K562 (cell line): ENCODE measurements at regions not wholly inside any gene's neighbourhood (a gene's known extent, or its start where the extent isn't known, plus 50 kb on each side); places are given as distances from the start of the nearest gene placed in this dataset.

Source experiments
- ATAC-seq: fragments of 200-7000 bp; cut with Tn5 transposase; 3 replicates; pipeline ENCODE4 v1.9.1; 2020; ENCODE audit warnings: moderate library complexity
- BruUV-seq: library from RNA; stranded (reverse); fragments of 400-500 nt; replicated peaks from 2 replicates; lab custom pipeline; 2021; lab: Mats Ljungman, UMichigan
- CTCF ChIA-PET: fragments of 300-600 bp; formaldehyde crosslinking; extraction: SDS; loops from one replicate; lab custom pipeline; 2021; ENCODE audit warnings: low intra/inter-chr PET ratio; lab: Yijun Ruan, JAX
- POLR2A ChIA-PET: fragments of 300-600, 350-650 bp; sonication (Branson Sonifier 250); formaldehyde crosslinking; extraction: SDS; loops from one replicate; lab custom pipeline; 2021; ENCODE audit warnings: antibody characterized with exemption, inconsistent platforms; lab: Yijun Ruan, JAX
- DNase-seq, 4 experiments: peaks; one replicate each; pipeline versions ENCODE4 v3.0.0 to v3.0.0-alpha.2; 2011 to 2018; ENCODE audit warnings: low spot score in 3 of 4, mixed read lengths in 3 of 4; ENCODE audit errors: extremely low read depth in 1 of 4
- FAIRE-seq: peaks from 2 replicates; lab custom pipeline; 2011; peaks lifted over from hg19 to GRCh38; lab: Jason Lieb, UNC
- H2AFZ ChIP-seq: 2 replicates; pipeline ENCODE4 v1.6.0; 2011; ENCODE audit warnings: low read depth, low read length, control low read depth, inconsistent platforms
- H3K27ac ChIP-seq: fragments of 200-600 bp; 3 replicates; pipeline ENCODE4 v1.8.0; 2011; ENCODE audit warnings: low read depth, mild to moderate bottlenecking, control low read depth, inconsistent platforms, low read length, moderate library complexity, mixed read lengths; ENCODE audit errors: extremely low read depth
- H3K27me3 ChIP-seq, 2 experiments: fragments of 300-600 bp in 1 of 2; 2 replicates in 1 of 2; 3 replicates in 1 of 2; pipeline versions ENCODE4 v1.6.0 to v1.8.0; 2011; ENCODE audit warnings: inconsistent platforms in 2 of 2, low read length in 2 of 2, mild to moderate bottlenecking in 1 of 2, mixed read lengths in 1 of 2, moderate library complexity in 1 of 2; ENCODE audit not compliant: control insufficient read depth in 2 of 2, insufficient read depth in 2 of 2
- H3K36me3 ChIP-seq: fragments of 300-600 bp; 3 replicates; pipeline ENCODE4 v1.8.0; 2011; ENCODE audit warnings: mild to moderate bottlenecking, low read length, inconsistent platforms; ENCODE audit not compliant: control insufficient read depth, insufficient read depth
- H3K4me1 ChIP-seq, 2 experiments: fragments of 200-600 bp in 1 of 2; replicated peaks in 1 of 2; 2 replicates in 1 of 2; 3 replicates in 1 of 2; pipeline versions ENCODE4 v1.5.1 to v1.8.0; 2011; ENCODE audit warnings: inconsistent platforms in 2 of 2, low read length in 2 of 2, mild to moderate bottlenecking in 1 of 2, mixed read lengths in 1 of 2, moderate library complexity in 1 of 2; ENCODE audit not compliant: control insufficient read depth in 2 of 2, insufficient read depth in 2 of 2
- H3K4me2 ChIP-seq: 2 replicates; pipeline ENCODE4 v1.6.1; 2011; ENCODE audit warnings: low read length, control low read depth, inconsistent platforms, mixed read lengths; ENCODE audit not compliant: insufficient read depth
- H3K4me3 ChIP-seq: fragments of 200-600 bp; sonication (generic), shearing (Covaris generic); 2 replicates; pipeline ENCODE4 v1.5.1; 2016; ENCODE audit warnings: control low read depth, inconsistent platforms
- H3K79me2 ChIP-seq: fragments of 200-600 bp; 3 replicates; pipeline ENCODE4 v1.8.0; 2011; ENCODE audit warnings: low read length, inconsistent platforms; ENCODE audit not compliant: control insufficient read depth, insufficient read depth
- H3K9ac ChIP-seq, 2 experiments: 2 replicates each; pipeline versions ENCODE4 v1.6.0 to v1.6.1; 2011; ENCODE audit warnings: low read depth in 2 of 2, low read length in 2 of 2, control low read depth in 1 of 2, inconsistent platforms in 1 of 2, mild to moderate bottlenecking in 1 of 2, mixed read lengths in 1 of 2; ENCODE audit not compliant: insufficient read depth in 1 of 2
- H3K9me1 ChIP-seq: one replicate; pipeline ENCODE4 v1.6.0; 2011; ENCODE audit warnings: inconsistent platforms, mild to moderate bottlenecking, low read length, moderate library complexity; ENCODE audit not compliant: control insufficient read depth, insufficient read depth
- H3K9me3 ChIP-seq: replicated peaks from 2 replicates; pipeline ENCODE4 v1.5.1; 2011; ENCODE audit warnings: low read depth, low read length, inconsistent platforms; ENCODE audit not compliant: control insufficient read depth, insufficient read depth
- H4K20me1 ChIP-seq: replicated peaks from 2 replicates; pipeline ENCODE4 v1.6.1; 2011; ENCODE audit warnings: low read length, inconsistent platforms, mixed read lengths; ENCODE audit not compliant: control insufficient read depth, insufficient read depth
- CHD7 ChIP-seq: fragments of 200-600 bp; sonication (generic); IDR thresholded peaks from one replicate; pipeline ENCODE4 v1.6.1; 2012; ENCODE audit warnings: mild to moderate bottlenecking, low read depth, low read length, inconsistent platforms
- ETV6 ChIP-seq, 3 experiments: fragments of 150-350 bp in 1 of 3; sonication (generic) in 1 of 3; formaldehyde crosslinking in 1 of 3; IDR thresholded peaks; 2 replicates each; pipeline versions ENCODE4 v1.6.1 to v1.8.0; 2014 to 2022; ENCODE audit warnings: borderline replicate concordance in 2 of 3, low read depth in 2 of 3, antibody characterized with exemption in 1 of 3, low read length in 1 of 3, mild to moderate bottlenecking in 1 of 3, missing genetic modification reagents in 1 of 3
- FOS ChIP-seq: IDR thresholded peaks from 3 replicates; pipeline ENCODE4 v1.6.1; 2011; ENCODE audit not compliant: insufficient read length; ENCODE audit errors: extremely low read depth
- KDM4B ChIP-seq, 2 experiments: fragments of 450-650 bp in 1 of 2; sonication (generic) in 1 of 2; IDR thresholded peaks; 2 replicates each; pipeline ENCODE4 v1.6.1; 2016 to 2017; ENCODE audit warnings: borderline replicate concordance in 2 of 2, antibody characterized with exemption in 1 of 2, low read depth in 1 of 2, mild to moderate bottlenecking in 1 of 2
- PKNOX1 ChIP-seq: fragments of 450-650 bp; IDR thresholded peaks from 2 replicates; pipeline ENCODE4 v1.6.1; 2016
- ZFP1 ChIP-seq: fragments of 450-650 bp; formaldehyde crosslinking; IDR thresholded peaks from 2 replicates; pipeline ENCODE4 v1.4.0; 2020; ENCODE audit warnings: mild to moderate bottlenecking, mixed read lengths
- ZNF232 ChIP-seq: sonication (generic); formaldehyde crosslinking; IDR thresholded peaks from 2 replicates; pipeline ENCODE4 v1.8.0; 2022; ENCODE audit warnings: mild to moderate bottlenecking, missing genetic modification reagents
- ZNF707 ChIP-seq: fragments of 250-450 bp; sonication (Bioruptor Pico); conservative IDR thresholded peaks from 2 replicates; pipeline ENCODE4 v1.8.0; 2022; ENCODE audit warnings: inconsistent platforms, mild to moderate bottlenecking, moderate library complexity
- ZNF785 ChIP-seq: fragments of 250-450 bp; sonication (Bioruptor Pico); IDR thresholded peaks from 2 replicates; pipeline ENCODE4 v1.4.0; 2020; ENCODE audit warnings: mild to moderate bottlenecking
- WGBS: fragments of 100-300 bp; shearing (Covaris generic); methylation state at CpG from one replicate; pipeline ENCODE4 v1.1.6; 2016; ENCODE audit warnings: low coverage, mixed read lengths; ENCODE audit not compliant: insufficient coverage; ENCODE audit errors: missing lambda C conversion rate; 5-methylcytosine and 5-hydroxymethylcytosine counted together
- in situ Hi-C: fragments of 300-500 bp; cut with MboI; formaldehyde crosslinking; loops from 4 replicates; pipeline ENCODE4 v1.15.0; 2018; ENCODE audit warnings: inconsistent platforms, mixed read lengths
- intact Hi-C: fragments of 100-400 bp; cut with micrococcal nuclease; formaldehyde crosslinking; loops from 2 replicates; pipeline ENCODE4 v1.14.2; 2022

GRCh38 chr5:164187785-164188184, 682.4 kb downstream of the MAT2B start:
- BruUV-seq = no TSS peak
- Histone ChIP-seq H3K27ac (no peak overlapping the region), H3K4me1 (no peaks in the 10 kb centered on the region), H4K20me1 (no peaks in the 10 kb centered on the region), H3K4me3 (no peak overlapping the region), H3K9ac (no peak overlapping the region), H3K79me2 (no peaks in the 10 kb centered on the region), H3K4me2 (no peak overlapping the region), H2AFZ (no peak overlapping the region), H3K9me1 (no peaks in the 10 kb centered on the region), H3K36me3 (no peaks in the 10 kb centered on the region), H3K27me3 (no peaks in the 10 kb centered on the region), H3K9me3 (no peaks in the 10 kb centered on the region)
- DNase-seq = no peak
- in situ Hi-C loops (no loop called here), intact Hi-C loops (no loop called here)
- ChIA-PET CTCF (no interaction called here), POLR2A (no interaction called here)
- no peak for ATAC-seq
- no peak for FAIRE-seq
- WGBS = 7% methylated on average over 2 of the region's 2 CpGs
- no peak for TF ChIP-seq ZNF785 (CRISPR knock-in tag)
- TF ChIP-seq ZNF707 (CRISPR knock-in tag) = no peak
- TF ChIP-seq ZFP1 (CRISPR knock-in tag) = no peak
- no peak for TF ChIP-seq ETV6 (IDR thresholded peaks at IDR 0.05; ENCODE audit: borderline replicate concordance in 1 of 2, low read depth in 2 of 2, low read length in 1 of 2)
- TF ChIP-seq ETV6 (CRISPR knock-in tag; IDR thresholded peaks at IDR 0.05; ENCODE audit: borderline replicate concordance) = no peak
- no peak for TF ChIP-seq CHD7
- TF ChIP-seq ZNF232 (CRISPR knock-in tag) = no peak
- TF ChIP-seq KDM4B (IDR thresholded peaks at IDR 0.05; ENCODE audit: borderline replicate concordance in 2 of 2, low read depth in 1 of 2) = no peak
- no peak for TF ChIP-seq FOS
- TF ChIP-seq PKNOX1 = no peak
